Left kidney (tissue), 1 donor: ENCODE measurements at regions not wholly inside any gene's neighbourhood (a gene's known extent, or its start where the extent isn't known, plus 50 kb on each side); places are given as distances from the start of the nearest gene placed in this dataset.

ENCODE experiments used
- DNase-seq: peaks from one replicate; pipeline ENCODE4 v3.0.0-alpha.2; 2013

DNA sequence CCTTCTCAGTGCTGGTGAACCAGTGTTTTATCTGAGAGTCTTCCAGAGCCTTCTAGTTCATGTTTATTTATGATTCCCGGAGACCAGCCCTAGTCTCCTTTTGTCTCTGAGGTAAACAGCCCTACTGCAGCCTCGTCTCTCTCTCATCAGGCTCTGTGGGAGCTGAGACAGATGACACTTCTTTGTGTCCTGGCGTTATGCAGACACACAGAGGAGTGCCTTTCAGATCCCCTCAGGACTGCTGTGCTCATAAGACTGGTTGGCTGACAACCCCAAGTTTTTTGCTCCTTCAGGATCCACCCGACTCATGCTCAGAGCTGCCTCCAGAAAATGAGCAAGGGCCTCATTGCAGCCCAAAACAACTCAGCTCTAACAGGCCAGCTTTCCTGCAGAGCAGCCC is 523.8 kb upstream of the SPHKAP start:
- no peak for DNase-seq

DNA sequence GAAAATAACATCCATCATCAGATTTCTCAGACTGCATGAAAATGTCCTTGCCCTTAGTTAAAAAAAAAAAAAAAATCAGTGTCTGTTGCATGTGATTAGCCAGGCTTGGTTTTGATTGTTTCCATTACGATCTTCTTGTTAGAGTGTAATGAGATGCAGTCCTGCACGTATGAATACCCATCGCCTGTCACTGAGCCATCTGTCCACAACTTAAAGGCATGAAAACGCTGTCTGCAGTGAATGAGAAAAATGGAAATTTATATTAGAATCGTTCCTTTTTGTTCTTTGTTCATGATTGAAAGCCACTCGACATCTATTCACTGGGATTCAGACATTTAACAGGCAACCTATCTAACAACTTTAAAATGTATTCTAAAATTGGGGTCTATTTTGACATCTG is 521.7 kb upstream of the SPHKAP start:
- DNase-seq: no peak

DNA sequence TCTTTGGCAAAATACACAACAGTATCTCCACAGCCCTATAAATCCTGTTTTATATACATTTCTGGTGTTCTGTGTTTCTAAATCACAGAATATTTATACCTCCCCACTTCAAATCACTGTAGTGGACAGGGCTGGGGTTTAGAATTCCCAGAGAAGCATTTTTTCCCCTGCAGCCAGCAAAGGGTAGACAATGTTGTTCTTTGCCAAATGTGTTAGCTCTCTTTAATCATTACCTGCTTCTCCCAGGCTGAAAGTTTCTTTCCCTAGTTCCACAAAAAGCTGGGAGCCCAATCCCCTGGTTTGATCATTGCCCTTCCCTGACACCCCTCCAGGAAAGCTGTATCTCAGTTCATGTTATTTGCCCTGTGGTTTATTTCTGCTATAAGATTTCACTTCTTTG is 520.0 kb upstream of the SPHKAP start:
- no peak for DNase-seq

DNA sequence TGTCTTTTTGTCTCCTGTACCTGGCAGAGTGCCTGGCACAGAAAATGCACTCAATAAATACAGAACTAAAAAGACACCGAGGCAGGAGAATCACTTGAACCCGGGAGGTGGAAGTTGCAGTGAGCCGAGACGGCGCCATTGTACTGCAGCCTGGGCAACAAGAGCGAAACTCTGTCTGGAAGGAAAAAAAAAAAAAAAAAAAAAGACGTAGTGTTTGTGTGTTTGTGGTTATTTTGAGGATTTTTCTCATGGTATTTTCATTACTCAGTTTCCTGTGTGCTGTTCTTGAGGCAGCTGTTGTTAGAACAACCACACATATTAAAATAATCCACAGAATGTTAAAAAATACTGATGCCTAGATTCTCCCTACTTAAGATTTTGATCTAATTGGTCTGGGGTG is 519.2 kb upstream of the SPHKAP start:
- DNase-seq: no peak

DNA sequence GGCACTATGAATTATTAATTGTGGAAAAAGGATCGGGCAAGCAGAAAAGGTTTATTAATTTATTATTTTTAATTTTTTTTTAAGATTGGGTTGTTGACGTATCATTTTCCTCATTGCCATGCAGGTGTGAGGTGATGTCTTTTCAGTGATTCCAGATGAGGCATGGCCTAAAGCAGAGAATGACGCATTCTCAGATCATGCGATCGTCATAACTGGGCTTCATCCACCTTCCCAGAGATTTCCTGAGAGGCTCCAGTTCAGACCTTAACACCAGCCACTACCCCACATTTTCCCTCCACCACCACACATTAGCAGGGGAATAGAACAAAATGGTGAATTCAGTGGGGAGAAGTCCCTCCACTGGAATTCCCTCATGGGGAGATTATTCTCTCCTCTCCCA is 518.4 kb upstream of the SPHKAP start:
- no peak for DNase-seq

DNA sequence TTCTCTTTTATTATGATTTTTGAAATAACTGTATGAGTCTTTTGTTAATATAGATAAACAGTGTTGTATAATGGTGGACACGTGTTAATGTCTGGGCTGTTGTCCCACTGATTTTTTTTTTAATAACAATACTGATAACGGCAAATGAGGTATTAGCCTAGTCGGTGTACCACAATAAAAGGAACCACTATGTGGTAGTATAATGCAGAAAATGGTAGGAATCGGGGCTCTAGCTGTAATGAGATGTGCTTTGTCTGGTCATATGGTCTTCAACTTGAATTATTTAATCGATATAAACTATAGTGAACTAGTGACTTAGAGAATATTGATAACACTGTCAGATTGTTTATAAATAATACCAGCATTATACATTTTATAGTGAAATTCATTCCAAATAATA is 517.9 kb upstream of the SPHKAP start:
- DNase-seq: no peak

DNA sequence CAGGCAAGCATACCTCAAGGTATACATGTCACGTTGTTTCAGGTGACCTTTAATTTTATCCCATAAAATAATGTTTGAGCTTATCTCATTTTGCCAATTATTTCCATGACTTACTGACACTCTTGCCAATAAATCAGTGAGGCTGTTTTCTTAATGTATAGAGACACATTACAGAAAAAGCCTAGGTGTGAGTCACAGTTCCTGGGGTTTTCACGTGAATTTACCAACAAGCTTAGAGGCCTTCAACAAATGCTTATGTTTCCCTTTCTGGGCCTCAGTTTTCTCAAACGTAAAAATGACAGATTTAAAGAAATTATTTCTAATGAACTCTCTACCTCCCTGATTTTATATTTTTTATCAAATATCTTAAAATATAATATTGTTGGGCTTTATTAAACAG is 517.5 kb upstream of the SPHKAP start:
- no peak for DNase-seq

DNA sequence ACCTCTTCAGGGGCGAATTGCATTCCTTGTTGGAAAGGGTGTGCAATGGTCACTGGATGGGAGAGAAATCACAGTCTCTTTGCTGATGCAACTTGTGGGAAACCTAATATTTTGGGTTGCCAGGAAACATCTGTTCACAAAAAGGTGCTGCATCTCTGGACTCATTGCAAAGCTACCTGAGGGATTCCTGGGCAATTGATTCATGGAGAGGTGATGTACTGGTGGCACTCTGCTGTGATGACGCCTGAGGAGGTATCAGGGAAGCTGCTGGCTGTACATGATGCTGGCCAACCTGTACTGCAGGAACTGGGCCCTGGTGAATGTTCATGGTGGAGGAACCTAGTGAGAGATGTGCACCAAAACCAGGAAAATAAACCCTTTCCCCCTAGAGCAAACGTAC is 516.0 kb upstream of the SPHKAP start:
- DNase-seq: no peak

DNA sequence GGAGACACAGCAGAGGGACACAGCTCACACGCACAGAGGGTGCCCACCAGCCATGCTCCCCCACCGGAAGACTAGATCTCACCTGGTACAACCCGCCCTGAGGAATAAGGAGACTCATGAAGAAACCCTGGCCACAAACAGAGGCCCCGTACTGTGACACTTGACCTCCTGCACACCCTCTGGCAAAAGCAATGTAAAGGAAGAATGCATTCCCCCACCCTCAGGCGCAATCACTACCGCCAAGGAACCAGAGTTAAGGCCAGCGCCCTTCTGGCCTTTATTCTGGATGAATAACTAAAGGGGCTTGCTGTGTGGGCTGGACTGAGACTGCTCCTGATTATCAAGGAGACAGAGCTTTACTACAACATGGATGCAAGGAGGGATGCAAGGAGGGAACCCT is 509.2 kb upstream of the SPHKAP start:
- DNase-seq: no peak

DNA sequence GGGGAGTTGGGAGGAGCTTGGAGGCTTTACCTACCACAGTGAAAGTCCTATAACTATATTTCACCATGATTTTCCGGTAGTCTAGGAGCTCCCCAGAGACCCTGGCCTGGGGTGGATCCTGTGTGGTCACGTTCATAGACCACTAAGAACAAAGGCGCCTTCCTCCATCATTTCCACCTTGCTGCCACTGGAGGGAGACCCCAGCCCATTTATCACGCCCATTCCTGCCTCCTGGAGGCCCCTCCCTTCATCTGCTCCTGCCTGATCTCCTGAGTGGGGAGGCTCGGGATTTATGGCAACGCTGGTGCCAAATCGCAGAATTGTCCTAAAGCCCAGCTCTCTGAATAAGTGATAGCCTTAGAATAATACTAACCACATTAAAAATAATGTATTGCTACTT is 507.6 kb upstream of the SPHKAP start:
- peak; percentile 38 for DNase-seq

DNA sequence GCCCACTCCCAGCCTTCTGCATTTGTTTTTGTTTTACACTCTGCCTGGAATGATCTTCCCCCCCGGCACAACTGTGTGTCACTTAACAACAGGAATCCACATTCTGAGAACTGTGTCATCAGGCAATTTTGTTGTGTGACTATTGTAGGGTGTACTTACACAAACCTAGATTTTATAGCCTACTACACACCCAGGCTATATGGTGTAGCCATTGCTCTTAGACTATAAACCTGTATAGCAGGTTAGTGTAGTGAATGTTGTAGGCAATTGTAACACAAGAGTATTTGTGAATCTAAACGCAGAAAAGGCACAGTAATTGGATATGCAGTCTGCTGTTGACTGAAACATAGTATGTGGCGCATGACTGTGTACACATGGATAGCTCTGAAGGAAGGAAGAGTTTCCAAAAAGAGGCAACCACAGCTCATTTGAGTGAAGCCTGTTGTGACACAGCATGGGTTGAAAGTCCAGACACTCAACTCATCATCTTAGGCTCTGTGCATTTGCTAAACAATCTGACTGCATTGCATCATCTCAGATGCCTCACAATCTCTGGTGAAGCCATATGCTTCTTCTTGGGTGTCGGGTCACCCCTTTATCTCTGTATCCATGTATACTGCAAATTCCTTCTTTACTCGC is 506.6 kb upstream of the SPHKAP start:
- DNase-seq: no peak

DNA sequence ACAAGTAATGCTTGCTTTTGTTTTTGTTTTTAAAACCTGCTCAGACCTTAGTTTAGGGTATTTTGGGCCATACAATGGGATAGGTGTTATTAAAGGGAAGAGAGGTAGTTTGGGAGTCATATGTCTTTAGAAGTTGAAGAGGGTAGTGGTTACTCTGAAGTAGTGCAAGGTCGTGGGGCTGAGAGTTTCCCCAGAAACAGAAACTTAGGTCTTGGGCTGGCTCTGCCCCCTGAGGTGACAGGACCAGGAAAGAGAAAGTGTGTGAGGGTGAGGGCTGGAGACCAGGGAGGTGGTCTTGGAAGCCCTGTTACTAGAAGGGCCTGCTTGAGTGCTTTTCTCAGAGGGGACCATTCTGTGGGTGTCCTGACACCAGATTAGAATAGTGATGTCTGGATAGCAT is 500.5 kb upstream of the SPHKAP start:
- no peak for DNase-seq

DNA sequence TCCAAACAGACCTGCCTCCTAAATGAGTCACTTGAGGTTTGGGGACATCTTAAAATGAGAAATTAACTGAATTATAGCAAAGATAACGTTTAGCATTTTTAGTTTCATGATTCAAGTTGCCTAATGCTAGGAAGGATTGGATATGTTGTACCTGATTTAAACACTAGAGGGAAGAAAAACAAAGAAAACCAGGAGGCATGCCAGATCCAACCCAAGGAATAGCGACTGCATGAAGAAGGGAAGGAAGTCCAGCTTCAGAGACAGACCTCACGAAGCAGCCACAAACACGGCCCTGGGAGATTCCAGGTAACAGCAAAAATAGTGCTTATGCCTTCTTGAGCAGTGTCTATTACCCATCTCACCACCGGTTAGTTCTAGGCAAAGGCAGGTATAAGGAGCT is 499.9 kb upstream of the SPHKAP start:
- peak; percentile 30 for DNase-seq

DNA sequence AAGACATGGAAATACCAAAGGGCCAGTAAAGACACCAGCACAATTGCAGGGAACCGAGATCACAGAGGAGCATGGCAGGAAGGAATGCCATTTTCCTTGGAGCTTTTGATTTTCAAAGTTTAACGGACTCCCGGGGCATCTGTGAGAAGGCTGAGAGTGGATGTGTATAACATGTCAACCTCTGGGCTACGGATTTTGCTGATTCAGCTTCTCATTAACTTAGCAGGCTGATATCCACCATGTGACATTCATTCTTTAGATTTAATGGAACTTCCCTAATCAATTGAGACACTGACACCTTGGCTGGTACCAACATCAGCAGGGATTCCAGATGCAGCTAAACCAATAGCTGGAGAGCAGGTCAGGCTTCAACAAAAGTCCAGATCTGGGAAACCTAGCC is 496.6 kb upstream of the SPHKAP start:
- no peak for DNase-seq

DNA sequence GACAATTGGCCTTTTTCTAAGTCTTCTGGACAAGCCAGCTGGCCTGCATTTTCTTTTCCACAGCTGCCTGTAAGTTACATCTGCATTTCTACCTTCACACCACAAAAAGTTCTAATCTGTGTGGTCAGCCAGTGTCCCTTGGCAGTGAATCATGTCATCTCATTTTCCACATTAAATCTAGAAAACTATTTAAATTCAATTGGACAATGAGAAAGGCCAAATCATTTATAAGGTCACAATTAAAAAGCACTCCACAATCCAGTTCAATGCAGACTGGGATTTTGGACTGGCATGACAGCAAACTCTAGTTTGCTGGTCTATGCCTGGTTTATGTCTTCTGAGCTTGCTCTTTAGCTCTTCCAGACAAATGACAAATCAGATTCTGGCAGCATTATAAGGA is 494.2 kb upstream of the SPHKAP start:
- DNase-seq: no peak

DNA sequence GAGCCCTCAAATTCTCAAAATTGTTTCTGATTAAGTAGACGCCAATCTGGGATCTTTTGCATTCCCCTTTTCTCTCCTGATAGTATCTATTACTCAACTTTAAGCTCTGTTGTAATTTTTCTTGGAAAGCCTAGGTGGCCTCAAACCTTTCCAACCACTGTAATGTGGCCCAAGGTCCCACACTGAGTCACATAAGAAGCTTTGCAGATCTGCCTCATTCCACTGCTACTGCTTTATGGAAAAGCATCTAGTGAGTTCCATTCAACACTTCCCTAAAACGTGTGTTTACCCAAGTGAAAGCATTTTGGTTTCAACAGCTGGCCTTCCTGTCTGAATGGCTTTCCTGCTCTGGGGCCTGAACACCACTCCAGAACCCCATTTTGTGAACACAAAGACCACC is 493.6 kb upstream of the SPHKAP start:
- no peak for DNase-seq

DNA sequence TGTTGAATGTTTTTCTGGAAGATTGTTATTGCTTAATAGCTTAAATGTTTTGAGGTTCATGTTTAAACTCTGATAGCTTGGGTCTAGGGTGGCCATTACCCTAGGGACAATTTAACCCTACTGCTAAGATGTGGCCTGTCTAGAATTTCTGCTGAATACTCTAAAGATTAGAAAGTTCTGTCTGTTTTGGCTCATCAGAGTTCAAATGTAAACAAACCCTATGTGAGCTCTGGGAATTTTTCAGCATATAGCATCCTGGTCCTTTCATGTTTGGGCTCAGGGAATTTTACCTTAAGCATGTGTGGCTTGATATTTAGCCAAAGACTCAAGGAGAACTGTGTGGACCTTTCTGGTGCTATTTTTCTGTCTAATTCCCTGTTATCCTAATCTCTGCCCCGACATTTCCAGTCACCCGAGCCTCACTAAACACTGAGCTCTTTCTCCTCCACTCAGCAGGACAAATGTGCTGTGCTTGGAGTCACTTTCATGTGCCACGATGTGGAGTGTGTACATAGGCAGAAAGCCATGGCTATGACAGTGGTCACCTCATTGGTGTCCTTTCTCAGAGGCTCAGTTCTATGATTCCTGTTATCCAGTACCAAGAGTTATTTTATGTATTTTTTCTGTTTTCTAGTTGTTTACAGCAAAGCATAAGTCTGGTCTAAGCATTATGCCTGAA is 492.5 kb upstream of the SPHKAP start:
- DNase-seq: no peak

DNA sequence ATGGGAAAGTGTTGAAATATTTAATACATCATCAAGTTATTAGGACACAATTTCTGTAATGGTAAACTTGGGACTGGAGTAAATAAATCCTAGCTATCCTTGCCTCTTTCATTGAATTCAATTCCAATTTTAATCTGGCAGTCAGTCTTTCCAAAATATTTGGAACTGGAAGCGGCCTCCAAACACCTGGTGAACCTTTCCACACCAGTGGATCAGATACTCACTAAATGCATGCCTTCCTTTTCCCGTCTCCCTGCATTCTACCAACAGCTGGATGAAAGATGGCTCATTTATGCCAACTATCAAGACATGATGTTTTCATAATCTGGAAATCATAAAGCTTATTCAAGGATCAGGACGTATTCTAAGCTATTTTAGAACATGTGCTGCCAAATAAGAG is 488.2 kb upstream of the SPHKAP start:
- DNase-seq: no peak

DNA sequence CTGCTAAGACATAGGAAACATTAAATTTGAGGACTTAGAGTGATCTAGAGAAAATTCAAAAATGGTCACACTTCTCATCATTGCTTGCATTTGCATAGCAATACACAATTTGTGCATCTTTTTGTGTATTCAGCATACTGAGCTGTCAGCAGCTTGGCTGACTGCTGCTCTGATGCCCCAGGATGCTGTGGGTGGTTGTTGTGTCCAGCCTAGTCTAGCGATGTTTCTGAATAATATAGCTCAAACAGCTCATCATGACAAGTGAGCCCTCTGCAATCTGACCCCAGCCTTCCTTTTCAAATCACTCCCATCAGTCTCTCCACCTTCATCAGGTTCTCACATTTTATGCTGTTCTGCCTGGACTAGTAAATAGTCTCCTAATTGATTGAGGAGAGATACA is 483.7 kb upstream of the SPHKAP start:
- DNase-seq: no peak

DNA sequence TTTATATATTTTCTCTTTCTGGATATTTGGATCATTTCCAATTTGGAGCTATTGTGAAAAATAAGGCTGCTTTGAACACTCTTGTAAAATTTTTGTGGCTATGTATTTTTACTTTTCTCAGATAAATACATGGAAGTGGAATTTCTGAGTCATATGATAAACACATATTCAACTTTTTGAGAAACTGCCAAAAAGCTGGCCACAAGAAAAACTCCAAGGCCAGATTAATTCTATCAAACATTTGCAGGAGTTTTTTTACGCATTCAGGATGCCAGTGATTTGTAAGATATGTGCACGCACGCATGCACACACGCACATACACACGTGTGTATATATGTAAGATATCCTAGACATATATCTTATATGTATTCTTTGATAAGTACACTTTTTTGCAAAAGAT is 477.5 kb upstream of the SPHKAP start:
- no peak for DNase-seq

DNA sequence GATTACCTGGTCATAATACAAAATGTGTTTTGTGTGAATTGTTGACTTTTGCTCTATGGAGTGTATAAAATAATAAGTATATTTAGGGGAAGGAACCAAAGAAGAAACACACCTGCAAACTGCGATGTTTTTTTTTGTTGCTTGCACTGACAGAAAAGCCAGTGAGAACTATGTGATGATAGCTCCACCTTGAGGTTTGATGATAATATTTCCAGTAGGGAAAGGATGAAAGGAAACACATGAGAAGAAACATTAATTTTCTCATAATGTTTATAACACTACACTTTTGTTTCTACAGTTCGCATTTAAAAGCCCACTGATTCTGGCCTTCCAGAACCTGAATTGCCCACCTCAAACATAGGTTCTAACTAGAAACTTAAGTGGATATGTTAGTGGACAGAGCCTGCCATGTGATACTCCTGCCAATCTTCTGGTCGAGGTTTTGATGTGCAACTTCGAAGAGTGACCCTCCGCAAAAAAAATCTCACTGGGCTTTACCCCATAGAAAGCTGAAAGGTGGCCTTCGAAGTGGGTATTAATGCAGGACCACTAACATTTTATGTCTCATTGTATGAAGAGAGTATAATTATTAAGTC is 476.4 kb upstream of the SPHKAP start:
- peak; percentile 14 for DNase-seq

DNA sequence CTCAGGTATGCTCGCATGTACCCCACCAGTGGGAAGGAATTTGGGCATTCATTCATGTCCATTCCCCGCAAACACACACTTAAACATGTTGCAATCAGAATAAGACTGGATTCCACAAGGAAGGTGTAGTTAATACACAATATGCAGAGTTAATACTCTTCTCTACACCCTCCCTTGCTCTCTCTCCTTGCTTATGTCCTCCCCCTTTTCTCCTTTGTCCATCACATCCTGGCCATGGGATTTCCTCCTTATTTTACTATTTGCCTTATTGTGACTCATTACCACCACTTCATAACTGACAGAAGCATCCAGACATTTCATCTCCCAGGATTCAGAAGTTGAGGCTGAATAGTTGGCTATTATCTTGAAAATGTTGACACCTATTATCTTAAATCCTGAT is 473.8 kb upstream of the SPHKAP start:
- no peak for DNase-seq

DNA sequence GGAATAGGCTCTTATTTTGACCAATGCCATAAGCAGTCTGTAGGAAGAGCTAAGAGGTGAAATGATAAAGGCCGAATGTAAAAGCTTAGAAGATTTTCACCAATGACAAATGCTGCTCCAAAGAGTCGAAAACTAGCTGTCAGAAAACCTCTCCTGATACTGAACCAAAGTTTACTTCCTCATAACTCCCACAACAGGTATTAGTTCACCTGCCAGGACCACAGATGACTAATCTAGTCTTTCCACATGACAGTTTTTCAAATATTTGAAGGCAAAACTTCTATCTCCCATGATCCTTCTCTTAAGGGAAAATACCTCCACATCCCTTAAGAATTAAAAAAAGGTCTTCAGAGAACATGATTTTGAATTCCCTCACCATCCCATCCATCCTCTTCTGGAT is 473.2 kb upstream of the SPHKAP start:
- no peak for DNase-seq

DNA sequence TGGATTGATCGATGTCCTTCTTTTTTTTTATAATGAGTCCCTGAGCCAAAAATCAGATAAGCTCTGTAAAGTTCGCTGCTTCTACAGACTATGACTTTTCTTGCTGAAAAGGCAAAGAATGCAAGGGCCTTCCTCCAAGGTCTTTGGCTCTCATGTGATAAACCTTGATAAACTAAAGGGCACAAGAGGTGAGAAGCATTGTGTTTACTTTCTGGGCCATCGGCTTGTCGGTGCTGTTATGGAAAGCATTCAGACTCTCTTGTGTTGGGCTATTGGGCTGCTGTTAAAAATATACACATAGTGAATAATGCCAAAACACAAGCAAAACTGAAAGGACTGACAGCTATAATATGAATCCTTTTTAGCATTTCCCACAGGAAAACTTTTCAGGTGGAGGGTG is 472.4 kb upstream of the SPHKAP start:
- DNase-seq: no peak
